ENCODE measurements at regions not wholly inside any gene's neighbourhood (a gene's known extent, or its start where the extent isn't known, plus 50 kb on each side); places are given as distances from the start of the nearest gene placed in this dataset.

DNA sequence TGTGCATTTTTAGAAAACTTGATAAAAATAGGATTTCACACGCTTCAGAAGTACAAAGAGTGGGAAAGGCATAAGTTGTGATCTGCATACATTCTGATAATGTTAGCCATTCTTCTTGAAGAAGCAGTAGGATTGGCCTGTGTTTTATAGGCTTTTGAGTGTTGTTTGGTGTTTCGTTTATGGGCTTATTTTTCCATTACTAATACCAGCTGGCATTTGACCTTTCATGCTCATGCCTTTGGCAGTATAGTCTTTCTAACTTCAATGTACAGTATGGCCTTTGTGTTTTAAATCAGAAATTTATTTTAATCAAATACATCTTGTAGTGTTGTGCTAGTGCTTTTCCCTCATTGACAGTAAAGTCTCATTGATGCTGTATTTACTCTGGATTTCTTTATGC is 51.5 kb upstream of the SLC4A4 start:
- TF ChIP-seq POLR2AphosphoS5 (IDR thresholded peaks at IDR 0.05) (no peak), POLR2A (IDR thresholded peaks at IDR 0.05) (no peak), EP300 (IDR thresholded peaks at IDR 0.05) (no peak)
- TF ChIP-seq, protein P1, sequence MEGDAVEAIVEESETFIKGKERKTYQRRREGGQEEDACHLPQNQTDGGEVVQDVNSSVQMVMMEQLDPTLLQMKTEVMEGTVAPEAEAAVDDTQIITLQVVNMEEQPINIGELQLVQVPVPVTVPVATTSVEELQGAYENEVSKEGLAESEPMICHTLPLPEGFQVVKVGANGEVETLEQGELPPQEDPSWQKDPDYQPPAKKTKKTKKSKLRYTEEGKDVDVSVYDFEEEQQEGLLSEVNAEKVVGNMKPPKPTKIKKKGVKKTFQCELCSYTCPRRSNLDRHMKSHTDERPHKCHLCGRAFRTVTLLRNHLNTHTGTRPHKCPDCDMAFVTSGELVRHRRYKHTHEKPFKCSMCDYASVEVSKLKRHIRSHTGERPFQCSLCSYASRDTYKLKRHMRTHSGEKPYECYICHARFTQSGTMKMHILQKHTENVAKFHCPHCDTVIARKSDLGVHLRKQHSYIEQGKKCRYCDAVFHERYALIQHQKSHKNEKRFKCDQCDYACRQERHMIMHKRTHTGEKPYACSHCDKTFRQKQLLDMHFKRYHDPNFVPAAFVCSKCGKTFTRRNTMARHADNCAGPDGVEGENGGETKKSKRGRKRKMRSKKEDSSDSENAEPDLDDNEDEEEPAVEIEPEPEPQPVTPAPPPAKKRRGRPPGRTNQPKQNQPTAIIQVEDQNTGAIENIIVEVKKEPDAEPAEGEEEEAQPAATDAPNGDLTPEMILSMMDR (IDR thresholded peaks at IDR 0.05): no peak

Measured in gastroesophageal sphincter (tissue), 3 donors.